Fibroblast of skin of left biceps (primary cell): ENCODE measurements at regions not wholly inside any gene's neighbourhood (a gene's known extent, or its start where the extent isn't known, plus 50 kb on each side); places are given as distances from the start of the nearest gene placed in this dataset.
"Not testable (repeated sequence)": the region's sequence is repeated elsewhere in the genome, so short reads cannot be mapped to it uniquely, and the experiment has no call there.

Experiments used
- DNase-seq, 2 experiments: peaks; one replicate each; pipeline ENCODE4 v3.0.0-alpha.2; 2013; ENCODE audit warnings: low read depth in 2 of 2

DNA sequence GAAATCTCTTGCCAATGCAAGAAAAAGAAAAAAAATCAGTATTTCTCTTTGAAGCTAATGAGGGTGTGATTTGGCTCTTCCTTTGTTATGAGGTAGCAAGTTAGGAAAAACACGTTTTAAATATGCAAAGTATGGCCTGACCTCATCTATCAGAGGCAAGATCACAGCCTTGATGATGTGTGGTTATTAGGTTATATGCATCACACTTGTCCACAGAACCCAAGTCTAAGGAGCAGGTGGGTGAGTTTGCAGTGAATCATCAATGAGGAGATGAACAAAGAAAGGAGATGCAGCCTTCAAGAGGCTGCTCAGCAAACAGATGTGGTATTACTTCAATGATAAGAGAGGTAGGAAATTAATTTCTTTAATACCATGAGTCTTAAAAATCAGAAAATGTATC is 594.8 kb upstream of the CDH5 start:
- no peak for DNase-seq

DNA sequence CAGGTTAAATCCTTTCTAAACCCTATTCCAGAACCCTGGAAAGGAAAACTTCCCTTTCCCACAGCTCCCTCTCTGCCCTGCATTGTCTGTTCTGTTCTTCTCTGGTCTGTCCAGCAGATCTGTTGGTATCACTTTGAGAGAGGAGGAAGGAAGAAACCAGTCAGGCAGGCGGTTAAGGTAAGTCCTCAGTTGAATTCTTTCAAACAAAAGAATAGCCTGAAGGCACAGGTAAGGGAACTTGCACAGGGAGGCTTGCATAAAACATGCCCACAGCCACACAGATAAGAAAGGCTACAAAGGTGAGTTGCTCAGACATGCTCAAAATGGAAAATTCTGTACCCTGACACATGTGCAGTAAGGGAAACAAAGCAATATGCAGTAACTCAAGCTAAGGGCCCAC is 595.7 kb upstream of the CDH5 start:
- DNase-seq, result no peak

DNA sequence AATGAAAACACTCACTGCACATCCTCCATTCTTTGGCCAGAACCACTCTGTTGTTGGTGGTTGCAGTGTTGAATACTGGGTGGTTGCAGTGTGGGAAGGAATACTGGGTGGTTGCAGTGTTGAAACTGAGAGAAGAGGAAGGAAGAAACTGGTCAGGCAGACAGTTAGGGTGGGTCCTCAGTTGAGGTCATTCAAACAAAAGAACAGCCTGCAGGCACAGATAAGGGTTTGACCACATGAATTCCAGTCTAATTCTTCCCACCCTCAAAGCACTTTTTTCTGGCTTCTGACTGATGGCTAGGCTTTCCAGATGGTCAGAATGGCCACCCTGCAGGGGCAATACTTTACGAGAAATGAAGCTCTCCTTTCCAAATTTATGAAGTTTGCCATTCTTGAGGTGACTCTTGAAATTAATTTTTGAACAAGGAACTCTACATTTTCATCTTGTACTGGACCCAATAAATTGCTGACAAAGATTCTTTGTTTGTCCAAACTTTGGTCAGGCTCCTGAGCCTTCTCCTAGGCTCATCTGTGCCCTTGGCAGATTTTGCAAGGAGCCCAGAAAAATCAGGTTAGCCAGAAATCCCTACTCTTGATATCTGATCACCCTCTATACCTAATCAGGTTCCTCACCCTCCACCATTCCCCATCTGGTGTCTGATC is 596.6 kb upstream of the CDH5 start:
- no peak for DNase-seq

DNA sequence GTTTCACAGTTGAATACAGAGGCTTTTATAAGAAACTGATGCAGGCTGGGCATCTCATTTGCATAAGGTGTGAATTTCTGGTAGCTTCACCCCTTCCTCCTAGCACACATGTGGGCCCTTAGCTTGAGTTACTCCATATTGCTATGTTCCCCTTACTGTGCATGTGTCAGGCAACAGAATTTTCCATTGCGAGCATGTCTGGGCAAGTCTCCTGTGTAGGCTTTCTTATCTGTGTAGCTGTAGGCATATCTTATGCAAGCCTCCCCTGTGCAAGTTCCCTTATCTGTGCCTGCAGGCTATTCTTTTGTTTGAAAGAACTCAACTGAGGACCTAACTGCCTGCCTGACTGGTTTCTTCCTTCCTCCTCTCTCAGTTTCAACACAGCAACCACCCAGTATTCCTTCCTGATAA is 597.4 kb upstream of the CDH5 start:
- no peak for DNase-seq

- DNase-seq, result no peak
Measured at GRCh38 chr16:65767125-65767524, 599.4 kb upstream of the CDH5 start.

DNA sequence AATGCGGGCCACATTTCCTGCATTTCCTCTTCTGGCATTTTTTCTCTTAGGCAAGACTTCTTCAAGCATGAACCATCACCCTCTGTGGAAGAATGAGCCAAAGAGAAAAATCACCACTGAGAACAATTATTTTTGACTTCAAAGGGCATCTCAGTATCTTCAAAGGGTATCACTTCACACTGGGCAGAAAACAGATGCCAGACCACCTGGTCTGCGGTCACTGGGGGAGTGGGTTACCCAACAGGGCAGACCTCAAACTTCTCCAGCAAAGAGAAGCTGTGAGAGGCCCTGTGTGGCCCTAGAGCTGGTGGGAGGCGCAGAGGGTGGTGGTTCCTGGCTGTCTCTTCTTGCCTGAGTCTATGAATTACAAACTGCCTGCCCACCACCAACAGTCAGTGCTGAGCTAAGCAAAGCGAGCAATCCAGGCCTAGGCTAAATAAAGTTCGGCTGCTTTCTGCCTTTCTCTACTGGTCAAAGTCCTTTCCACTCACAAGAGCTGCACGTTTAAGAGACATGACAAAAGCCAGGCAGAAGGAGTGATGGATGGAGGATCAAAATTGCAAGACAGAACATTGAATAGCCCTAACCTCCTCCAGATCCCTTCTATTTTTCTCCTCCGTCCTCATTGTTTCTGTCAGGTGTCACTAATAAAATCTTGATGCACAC is 602.7 kb upstream of the CDH5 start:
- DNase-seq, result no peak

DNA sequence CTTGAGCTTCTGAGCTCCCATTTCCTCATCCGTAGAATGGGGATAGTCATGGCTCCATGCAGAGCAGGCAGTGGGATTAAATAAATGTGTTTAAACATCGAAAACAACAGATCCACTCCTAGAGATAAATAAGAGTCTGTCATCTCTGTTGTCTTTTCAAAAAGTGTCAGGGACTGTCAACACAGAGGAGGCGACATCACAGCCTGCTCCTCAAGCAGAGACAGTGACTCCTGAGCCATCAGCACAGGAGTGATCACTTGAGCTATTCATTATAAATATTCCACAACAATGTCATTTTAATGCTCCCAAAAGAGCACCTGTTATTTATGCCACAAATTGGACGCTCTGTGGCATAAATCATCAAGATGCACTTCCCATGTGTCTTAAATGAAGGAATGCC is 605.6 kb upstream of the CDH5 start:
- DNase-seq, result no peak

DNA sequence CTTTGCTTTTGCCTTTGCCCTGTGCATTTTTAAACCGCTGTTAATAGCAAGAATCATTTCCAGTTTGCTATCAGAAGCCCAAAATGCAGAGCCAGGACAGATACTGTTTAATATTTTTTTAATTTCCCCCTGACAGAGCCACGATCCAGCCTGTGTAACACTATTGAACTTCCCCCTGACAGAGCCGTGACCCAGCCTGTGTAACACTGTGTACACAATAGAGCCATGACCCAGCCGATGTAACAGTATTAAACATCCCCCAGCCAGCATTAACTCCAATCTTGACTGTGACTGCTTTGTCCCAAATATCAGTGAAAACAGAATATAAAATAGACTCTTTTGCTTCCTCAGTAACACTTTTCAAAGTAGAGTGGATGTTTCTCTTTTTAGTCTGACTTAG is 607.9 kb upstream of the CDH5 start:
- DNase-seq, result no peak

GRCh38 chr16:65757064-65757463 is 609.4 kb upstream of the CDH5 start:
- DNase-seq, result no peak

DNA sequence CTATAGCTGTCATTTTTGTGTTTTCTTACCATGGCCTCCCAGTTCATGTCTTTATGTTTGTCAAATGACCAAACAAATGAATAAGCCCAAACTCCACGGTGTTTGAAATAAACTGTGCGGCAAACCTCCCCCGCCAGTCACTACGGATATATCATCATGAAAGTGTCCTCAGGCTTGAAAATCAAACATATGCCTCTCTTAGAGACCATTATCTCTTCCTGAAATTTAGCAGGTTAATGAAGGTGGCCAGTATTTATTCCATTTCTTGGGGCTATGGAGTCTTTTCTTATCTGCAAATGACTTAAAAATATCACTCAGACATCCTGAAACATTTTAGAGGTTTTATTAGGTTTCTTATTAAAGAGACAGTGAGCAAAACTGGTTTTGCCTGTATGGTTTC is 610.3 kb upstream of the CDH5 start:
- no peak for DNase-seq

GRCh38 chr16:65754820-65755691 is 611.4 kb upstream of the CDH5 start:
- DNase-seq, result peak; percentile 19 to 39

GRCh38 chr16:65752522-65752844 is 614.0 kb upstream of the CDH5 start:
- DNase-seq, result no peak

GRCh38 chr16:65751622-65752521 is 614.6 kb upstream of the CDH5 start:
- DNase-seq, result no peak

- DNase-seq, result no peak
Measured at GRCh38 chr16:65749506-65749905, 617.0 kb upstream of the CDH5 start.

DNA sequence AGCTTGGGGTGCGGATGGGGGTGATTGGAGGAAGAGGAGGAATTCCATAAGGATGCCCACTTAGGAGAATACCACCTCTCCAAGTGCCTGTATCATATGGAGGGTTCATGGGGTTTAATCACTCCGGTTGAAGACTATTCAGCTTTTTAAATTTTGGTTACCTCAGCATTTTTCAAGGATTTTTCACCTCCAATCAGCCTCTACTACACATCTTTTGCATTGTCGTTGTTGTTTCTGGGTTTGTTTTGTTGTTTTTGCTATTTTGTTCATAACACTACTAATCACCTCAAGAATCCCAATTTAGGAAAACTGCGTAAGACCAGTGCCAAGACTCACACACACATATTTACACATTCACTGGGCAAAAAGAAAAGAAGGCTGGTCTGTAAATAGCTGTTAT is 619.5 kb upstream of the CDH5 start:
- no peak for DNase-seq

- no peak for DNase-seq
Measured at GRCh38 chr16:65745201-65745708, 621.2 kb upstream of the CDH5 start.

- DNase-seq, result no peak
Measured at GRCh38 chr16:65744401-65744800, 622.1 kb upstream of the CDH5 start.

DNA sequence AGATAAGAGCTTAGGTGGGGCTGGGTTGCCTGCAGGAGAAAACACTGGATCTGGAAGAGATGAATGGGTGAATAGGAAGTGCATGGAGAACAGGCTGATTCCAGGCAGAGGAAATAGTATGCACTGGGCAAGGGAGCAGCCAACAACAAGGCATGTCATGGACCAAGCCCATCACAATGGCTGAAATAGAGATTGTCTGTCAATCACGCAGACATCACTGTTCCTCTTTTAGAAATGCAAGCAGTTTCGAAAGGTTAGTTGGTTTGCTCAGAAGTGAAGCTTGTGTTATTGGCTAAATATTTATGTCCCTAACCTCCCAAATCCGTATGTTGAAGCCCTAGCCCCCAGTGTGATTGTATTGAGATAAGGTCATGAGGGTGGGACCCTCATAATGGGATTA is 621.7 kb upstream of the CDH11 start:
- DNase-seq, result no peak

DNA sequence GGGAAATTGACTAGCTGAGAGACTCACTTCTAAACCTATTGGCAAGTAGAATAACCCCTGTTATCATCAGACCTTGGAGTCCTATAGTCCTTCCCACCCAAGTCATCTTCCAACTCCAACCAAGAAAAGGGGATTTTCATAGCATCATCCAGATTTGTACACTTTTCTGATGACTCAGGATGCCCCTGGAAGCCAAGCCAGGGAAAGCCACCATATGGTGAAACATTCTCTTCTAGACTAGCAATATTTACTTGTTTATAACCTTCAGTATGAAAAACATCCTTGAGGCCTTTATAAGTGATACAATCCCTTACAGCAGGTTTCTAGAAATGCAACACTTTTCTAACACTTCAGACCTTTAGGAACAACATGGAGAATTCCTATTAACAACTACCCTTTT is 618.8 kb upstream of the CDH11 start:
- no peak for DNase-seq

DNA sequence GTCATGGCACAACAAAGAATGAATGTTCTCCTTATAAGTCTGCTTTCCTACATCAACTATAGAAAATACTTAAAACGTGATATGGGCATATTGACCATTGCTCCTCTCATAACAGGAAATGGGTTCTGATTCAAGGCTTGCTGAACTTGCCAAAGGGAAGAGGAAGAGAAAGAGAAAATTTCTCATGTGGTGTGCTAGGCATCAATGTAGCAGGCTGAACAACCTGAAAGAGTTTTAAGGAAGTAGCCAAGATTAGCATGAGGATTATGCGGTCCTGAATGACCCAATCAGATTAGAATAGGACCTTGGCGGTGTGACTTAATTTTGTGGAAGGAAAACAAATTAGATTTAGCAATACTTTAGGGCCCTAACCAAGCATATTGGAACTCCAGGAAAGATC is 617.7 kb upstream of the CDH11 start:
- DNase-seq, result no peak

DNA sequence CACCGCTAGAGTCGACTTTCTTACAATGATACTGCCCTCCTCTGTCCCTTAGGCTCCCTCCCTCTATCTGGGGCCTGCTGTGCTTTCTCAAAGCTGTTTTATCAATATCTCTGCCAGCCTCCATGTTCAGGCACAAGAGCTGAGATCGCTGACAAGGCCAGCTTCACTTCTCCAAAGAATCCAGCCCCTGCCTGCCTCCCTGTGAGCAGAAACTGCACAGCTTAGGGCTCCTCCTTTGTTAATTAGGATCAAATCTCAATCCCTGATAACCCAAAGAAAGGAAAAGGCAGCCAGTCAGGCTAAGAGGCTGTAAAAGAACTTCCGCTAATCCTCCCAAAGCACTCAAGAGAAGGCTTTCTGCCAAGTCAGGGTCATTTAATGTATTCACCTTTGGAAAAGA is 616.0 kb upstream of the CDH11 start:
- DNase-seq, result no peak

GRCh38 chr16:65735615-65736014 is 613.8 kb upstream of the CDH11 start:
- not testable (repeated sequence) for DNase-seq
